Body of pancreas (tissue), 4 donors: ENCODE measurements at regions not wholly inside any gene's neighbourhood (a gene's known extent, or its start where the extent isn't known, plus 50 kb on each side); places are given as distances from the start of the nearest gene placed in this dataset.

ENCODE experiments used
- POLR2A ChIP-seq, 3 donors: fragments of 450-650 bp; IDR thresholded peaks; one replicate each; pipeline ENCODE4 v1.6.1; 2016; ENCODE audit warnings: antibody characterized with exemption in 3 of 3, mild to moderate bottlenecking in 2 of 3
- TF ChIP-seq, protein P1 (sequence below), 7 experiments: fragments of 450-650 bp in 4 of 7; fragments of 200-600 bp in 3 of 7; sonication (generic) in 3 of 7; IDR thresholded peaks; one replicate each; pipeline ENCODE4 v1.5.1; 2016 to 2019; ENCODE audit warnings: antibody characterized with exemption in 7 of 7

DNA sequence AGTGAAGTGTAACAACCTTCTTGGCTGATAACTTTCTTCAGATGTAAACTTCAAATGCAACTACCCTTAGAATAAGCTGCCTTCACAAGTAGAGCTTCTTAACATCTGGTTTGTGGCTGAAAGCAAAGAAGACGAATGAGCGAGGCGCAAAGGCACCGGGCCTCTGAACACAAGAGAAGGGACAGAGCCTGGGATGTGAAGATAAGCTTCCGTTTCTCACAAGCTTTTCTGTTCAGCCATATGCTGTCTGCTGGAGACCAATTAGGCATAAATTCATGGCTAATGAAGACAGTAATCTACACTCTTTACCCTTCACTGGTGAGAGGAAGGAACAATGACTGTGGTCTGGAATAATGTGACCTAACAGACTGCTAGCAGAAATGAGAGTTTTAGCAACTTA lies 195.2 kb downstream of the ATXN7L3B start:
- TF ChIP-seq POLR2A (IDR thresholded peaks at IDR 0.05) = no peak
- TF ChIP-seq, protein P1, sequence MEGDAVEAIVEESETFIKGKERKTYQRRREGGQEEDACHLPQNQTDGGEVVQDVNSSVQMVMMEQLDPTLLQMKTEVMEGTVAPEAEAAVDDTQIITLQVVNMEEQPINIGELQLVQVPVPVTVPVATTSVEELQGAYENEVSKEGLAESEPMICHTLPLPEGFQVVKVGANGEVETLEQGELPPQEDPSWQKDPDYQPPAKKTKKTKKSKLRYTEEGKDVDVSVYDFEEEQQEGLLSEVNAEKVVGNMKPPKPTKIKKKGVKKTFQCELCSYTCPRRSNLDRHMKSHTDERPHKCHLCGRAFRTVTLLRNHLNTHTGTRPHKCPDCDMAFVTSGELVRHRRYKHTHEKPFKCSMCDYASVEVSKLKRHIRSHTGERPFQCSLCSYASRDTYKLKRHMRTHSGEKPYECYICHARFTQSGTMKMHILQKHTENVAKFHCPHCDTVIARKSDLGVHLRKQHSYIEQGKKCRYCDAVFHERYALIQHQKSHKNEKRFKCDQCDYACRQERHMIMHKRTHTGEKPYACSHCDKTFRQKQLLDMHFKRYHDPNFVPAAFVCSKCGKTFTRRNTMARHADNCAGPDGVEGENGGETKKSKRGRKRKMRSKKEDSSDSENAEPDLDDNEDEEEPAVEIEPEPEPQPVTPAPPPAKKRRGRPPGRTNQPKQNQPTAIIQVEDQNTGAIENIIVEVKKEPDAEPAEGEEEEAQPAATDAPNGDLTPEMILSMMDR (IDR thresholded peaks at IDR 0.05) = no peak
